Urothelium cell line (cell line): ENCODE measurements at regions not wholly inside any gene's neighbourhood (a gene's known extent, or its start where the extent isn't known, plus 50 kb on each side); places are given as distances from the start of the nearest gene placed in this dataset.
A peak's percentile ranks its signal among the peaks of the same experiment; 100 is the strongest.
"Not testable (repeated sequence)": the region's sequence is repeated elsewhere in the genome, so short reads cannot be mapped to it uniquely, and the experiment has no call there.

Source experiments
- DNase-seq: peaks from one replicate; pipeline ENCODE4 v3.0.0; 2011; ENCODE audit warnings: low spot score, mixed read lengths
- FAIRE-seq: peaks from 2 replicates; lab custom pipeline; 2011; peaks lifted over from hg19 to GRCh38; lab: Jason Lieb, UNC

- DNase-seq (no peak), FAIRE-seq (no peak)
Observed at GRCh38 chr2:166651080-166651675, 157.1 kb upstream of the SCN7A start.

DNA sequence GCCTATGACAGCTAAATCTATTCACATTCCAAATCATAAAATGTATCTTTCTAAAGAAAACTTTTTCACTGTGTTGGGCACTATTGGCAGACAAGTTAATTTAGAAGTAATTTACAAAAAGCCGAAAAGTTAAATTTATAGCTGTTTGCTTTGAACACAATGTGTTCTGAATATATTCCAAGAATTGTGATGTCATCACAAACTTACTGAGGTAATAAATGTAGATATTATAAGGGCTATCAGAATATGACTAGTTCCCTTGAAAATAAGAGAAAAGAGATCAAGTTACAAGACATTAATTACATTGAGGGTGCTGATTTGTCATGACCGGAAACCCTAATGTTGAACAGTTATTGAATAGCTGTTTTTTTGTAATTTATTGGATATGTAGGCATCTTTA lies 153.9 kb upstream of the SCN7A start:
- DNase-seq, result no peak
- no peak for FAIRE-seq

DNA sequence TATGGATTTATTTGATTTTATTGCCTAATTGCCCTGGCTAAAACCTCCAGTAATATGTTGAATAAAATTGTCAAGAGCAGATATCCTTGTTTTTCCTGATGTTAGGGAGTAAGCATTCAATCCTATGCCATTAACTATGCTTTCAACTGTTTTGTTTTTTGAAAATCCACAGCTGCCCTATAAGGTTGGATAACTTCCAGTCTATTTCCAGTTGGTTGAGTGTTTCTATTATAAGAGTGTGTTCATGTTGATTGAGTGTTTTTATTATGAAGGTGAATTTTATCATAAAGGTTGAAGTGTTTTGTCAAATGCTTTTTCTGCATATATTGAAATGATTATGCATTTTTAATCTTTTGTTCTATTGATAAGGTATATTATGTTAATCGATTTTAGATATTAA lies 149.9 kb upstream of the SCN7A start:
- no peak for FAIRE-seq
- no peak for DNase-seq

GRCh38 chr2:166641516-166641915 lies 147.5 kb upstream of the SCN7A start:
- FAIRE-seq, DNase-seq: not testable (repeated sequence)

GRCh38 chr2:166637051-166637450 lies 143.0 kb upstream of the SCN7A start:
- DNase-seq (no peak), FAIRE-seq (no peak)

GRCh38 chr2:166634706-166635105 lies 140.7 kb upstream of the SCN7A start:
- DNase-seq (no peak), FAIRE-seq (no peak)

GRCh38 chr2:166632616-166633015 lies 138.6 kb upstream of the SCN7A start:
- DNase-seq (peak; percentile 53), FAIRE-seq (no peak)

DNA sequence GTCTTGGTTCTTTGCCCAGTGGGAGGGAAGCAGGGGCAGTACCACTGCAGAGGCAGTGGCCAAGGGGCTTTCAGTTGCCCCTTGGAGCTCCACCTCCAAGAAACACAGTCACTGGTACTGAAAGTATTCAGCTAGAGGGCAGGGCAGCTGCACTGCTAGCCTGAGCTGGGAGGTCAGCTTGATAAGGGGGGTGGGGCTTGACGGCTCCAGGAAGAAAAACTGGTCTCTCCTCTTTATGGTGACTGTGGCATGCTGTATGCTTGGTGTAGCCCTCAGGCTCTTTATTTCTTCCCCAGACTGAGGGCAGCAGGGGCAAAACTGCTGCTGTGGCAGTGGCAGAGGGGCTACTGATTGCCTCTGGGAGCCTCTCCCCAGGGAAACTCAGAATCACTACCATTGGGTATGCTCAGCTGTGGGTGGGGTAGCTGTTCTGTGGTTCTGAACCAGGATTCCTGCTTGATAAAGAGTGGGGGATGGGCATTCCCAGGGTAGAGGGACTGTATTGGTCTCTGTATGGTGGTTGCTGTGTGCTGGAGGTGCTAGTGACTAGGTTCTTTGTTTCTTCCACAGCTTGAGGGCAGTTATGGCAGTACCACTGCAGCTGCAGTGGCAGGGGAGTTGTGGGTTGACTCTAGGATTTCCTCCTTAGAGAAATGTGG lies 134.6 kb upstream of the SCN7A start:
- FAIRE-seq, result no peak
- DNase-seq, result no peak

GRCh38 chr2:166627893-166628292 lies 133.8 kb upstream of the SCN7A start:
- DNase-seq (no peak), FAIRE-seq (no peak)

GRCh38 chr2:166625670-166626069 lies 131.6 kb upstream of the SCN7A start:
- DNase-seq (no peak), FAIRE-seq (no peak)

- no peak for FAIRE-seq
- DNase-seq, result no peak
Observed at GRCh38 chr2:166614503-166614902, 120.5 kb upstream of the SCN7A start.

- DNase-seq (no peak), FAIRE-seq (no peak)
Observed at GRCh38 chr2:166614029-166614428, 120.0 kb upstream of the SCN7A start.

DNA sequence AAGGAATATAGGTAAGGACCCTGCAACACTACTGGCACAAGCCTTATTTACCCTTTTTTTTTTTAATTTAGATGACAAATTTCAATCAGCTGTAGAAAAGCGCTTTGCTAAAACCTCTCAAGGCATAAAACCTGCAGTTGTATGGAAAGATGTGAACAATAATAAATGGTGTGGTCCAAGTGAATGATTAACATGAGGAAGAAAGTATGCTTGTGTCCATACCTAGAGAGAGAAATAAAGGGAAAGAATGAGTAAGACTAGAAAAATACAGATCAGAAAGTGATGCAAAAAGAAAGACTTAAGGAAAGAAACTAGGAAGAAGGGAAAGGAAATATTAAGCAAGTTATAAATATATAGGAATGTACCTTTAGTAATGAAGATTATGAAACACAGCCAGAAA lies 119.2 kb upstream of the SCN7A start:
- FAIRE-seq (no peak), DNase-seq (no peak)

DNA sequence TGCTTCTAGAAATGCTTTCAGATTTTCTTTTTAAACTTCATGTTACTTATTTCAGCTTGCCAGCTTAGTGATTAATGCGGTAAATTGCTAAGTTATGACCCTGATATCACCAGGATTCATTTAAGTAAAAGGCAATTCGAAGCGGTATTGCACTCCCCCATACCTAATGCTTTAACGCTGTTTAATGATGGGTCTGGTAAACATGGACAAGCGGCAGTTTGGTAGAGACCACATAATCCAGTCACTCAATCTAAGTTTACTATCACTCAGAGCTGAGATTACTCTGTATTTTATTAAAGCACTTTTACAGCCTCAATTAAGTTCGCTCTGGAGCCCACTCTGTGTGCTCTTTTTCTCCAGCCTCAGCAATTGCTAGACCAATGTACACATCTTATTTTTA lies 118.2 kb upstream of the SCN7A start:
- no peak for FAIRE-seq
- DNase-seq, result no peak

DNA sequence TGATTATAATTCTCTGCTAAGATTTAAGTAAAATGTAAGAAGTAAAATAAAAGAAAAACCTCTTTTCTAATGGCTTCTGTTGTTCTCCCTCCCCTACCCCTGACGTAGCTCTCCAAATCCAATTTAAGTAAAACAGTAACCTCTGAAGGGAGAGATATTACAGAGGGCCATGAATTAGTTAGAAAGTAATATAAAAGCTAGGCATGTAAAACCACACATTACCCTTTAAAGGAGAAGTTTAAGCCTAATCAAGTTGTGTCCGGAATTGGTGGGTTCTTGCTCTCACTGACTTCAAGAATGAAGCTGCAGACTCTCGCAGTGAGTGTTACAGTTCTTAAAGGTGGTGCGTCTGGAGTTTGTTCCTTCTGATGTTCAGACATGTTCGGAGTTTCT lies 116.9 kb upstream of the SCN7A start:
- no peak for FAIRE-seq
- no peak for DNase-seq

DNA sequence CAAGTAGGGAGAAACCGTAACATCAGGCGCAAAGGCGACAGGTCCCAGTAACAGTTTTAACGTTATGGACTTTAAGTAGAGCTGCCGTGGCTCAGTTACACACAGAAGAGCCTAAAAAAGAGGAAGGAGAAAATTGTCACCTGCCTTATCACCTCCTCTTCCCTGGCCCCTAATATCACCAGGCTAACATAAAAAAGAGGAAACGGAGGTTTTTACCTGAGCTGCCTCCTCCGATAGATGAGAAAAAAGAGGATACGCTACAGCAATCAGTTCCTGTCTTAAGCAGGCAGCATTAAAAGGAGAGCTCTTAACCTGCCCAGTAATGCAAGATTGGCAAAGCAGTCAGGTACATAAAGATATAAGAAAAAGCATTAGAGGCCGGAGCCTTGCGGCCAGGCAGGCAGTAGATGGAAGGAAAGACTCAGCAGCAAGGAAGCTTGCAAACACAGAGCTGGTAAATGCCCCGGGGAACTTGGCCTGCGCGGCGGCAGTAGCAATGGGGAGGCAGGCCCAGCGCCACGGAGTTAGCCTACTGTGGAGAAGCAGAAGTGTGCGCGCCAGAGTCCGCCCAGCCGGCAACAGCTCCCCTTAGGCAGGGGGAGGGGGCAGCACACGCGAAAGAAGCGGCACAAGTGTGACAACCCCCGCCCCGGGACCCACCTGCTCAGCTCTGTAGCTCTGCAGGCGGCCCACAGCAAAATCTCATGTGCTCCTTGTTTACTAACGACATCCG lies 116.3 kb upstream of the SCN7A start:
- DNase-seq, result no peak
- FAIRE-seq, result no peak

DNA sequence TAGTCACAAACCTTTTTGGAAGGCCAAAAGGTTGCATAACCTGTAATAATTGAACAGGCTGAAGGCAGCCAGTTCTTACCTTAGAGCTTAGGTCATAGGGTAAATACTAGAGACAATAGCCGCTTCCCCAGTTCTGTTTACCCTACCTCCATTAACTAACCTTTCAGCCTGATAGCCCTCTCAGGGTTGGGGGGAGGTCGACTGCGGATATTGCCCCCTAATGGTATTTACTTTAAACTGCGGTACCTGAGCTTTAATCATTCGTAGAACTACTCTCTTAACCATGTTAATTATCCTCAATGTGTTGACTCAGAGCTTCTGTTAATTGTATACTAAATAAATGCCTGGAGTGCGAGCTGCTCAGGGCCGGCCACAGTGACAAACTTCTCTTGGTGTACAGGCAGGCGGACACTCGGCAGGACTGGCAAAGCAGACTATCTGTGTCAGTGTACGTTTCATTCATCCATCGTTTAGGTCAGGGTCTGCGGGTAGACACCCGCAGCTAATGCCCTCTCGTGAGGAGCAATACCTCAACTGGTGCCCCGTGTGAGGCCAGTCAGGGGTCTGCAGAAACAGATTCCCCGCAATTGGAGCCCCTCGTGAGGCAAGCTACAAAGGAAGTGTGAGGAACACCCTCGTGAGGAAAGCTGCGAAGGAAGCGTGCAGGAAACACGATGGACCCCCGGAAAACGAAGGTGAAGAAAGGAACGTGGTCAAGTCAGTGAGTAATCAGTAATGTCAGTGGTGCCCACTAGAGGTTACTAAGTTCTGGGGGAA lies 115.3 kb upstream of the SCN7A start:
- DNase-seq (no peak), FAIRE-seq (no peak)

GRCh38 chr2:166607880-166608279 lies 113.8 kb upstream of the SCN7A start:
- FAIRE-seq, result no peak
- no peak for DNase-seq

- DNase-seq (peak; percentile 9), FAIRE-seq (no peak)
Observed at GRCh38 chr2:166593403-166593802, 99.4 kb upstream of the SCN7A start.

GRCh38 chr2:166592750-166593149 lies 98.7 kb upstream of the SCN7A start:
- FAIRE-seq, result no peak
- DNase-seq, result no peak

GRCh38 chr2:166591226-166591625 lies 97.2 kb upstream of the SCN7A start:
- no peak for DNase-seq
- no peak for FAIRE-seq

DNA sequence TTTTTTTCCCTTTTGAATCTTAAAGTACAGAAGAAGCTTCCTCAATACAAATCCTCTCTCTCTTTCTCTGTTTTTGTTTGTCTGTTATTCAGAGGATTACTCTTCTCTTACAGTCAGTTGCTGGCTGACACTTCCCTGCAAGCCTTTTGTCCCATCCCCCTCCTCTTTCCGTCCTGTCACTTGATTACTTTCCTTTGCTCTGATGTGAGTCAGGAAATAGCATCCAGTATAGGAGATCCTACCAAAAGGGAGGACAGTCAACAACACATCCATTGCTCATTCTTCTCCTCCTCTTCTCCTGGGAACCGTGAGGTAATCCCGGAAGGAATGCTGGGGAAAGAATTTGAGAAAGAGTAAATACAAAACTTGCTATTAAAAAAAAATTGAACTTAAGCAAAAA lies 79.3 kb upstream of the SCN7A start:
- DNase-seq (peak; percentile 17), FAIRE-seq (no peak)
